ENCODE measurements at regions not wholly inside any gene's neighbourhood (a gene's known extent, or its start where the extent isn't known, plus 50 kb on each side); places are given as distances from the start of the nearest gene placed in this dataset.

DNA sequence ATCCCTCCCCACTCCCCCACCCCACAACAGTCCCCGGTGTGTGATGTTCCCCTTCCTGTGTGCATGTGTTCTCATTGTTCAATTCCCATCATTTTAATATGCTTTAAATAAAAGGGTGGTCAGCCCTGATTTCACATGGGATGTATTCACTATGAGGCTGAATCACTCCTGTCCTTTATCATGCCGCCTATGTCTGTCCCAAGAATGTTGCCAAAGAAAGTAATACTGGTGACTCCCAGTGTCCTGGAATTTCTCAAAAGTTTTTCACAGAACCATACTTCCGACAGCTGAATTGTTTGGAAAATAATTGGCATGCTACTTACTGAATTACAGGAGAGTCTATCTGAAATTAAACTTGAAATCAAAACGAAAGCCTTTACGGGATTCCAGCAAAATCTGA lies 217.7 kb downstream of the HAO1 start:
- no peak for TF ChIP-seq ZFX (IDR thresholded peaks at IDR 0.05)
- TF ChIP-seq, protein P1, sequence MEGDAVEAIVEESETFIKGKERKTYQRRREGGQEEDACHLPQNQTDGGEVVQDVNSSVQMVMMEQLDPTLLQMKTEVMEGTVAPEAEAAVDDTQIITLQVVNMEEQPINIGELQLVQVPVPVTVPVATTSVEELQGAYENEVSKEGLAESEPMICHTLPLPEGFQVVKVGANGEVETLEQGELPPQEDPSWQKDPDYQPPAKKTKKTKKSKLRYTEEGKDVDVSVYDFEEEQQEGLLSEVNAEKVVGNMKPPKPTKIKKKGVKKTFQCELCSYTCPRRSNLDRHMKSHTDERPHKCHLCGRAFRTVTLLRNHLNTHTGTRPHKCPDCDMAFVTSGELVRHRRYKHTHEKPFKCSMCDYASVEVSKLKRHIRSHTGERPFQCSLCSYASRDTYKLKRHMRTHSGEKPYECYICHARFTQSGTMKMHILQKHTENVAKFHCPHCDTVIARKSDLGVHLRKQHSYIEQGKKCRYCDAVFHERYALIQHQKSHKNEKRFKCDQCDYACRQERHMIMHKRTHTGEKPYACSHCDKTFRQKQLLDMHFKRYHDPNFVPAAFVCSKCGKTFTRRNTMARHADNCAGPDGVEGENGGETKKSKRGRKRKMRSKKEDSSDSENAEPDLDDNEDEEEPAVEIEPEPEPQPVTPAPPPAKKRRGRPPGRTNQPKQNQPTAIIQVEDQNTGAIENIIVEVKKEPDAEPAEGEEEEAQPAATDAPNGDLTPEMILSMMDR (conservative IDR thresholded peaks at IDR 0.05): no peak
- no peak overlapping the region for H3K27ac ChIP-seq

- no peak overlapping the region for H3K27ac ChIP-seq
- no peak for TF ChIP-seq ZFX (IDR thresholded peaks at IDR 0.05)
- TF ChIP-seq, protein P1 (conservative IDR thresholded peaks at IDR 0.05): no peak
Observed at GRCh38 chr20:7723284-7723683, 217.0 kb downstream of the HAO1 start.

- TF ChIP-seq, protein P1 (conservative IDR thresholded peaks at IDR 0.05): no peak
- H3K27ac ChIP-seq: no peak overlapping the region
Observed at GRCh38 chr20:7728338-7728737, 211.9 kb downstream of the HAO1 start.

DNA sequence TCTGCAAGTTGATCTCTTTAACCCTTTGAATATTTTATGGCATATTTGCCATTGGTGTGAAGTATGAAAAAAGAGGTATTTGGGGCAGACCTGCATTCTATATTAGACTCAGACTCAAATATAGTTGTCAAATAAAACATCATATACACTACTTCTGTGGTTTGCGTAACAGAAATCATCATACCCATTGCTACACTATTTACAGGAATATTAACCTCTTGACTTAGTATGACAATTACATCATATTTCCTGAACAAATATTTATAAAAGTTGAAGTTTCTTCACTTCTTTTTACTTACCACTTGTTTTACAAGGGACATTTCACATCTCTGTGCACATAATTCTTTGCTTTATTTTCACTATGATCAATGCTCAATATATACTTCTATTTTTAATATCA lies 206.0 kb downstream of the HAO1 start:
- TF ChIP-seq, protein P1 (conservative IDR thresholded peaks at IDR 0.05): no peak
- TF ChIP-seq ZFX (IDR thresholded peaks at IDR 0.05): no peak
- no peak overlapping the region for H3K27ac ChIP-seq

DNA sequence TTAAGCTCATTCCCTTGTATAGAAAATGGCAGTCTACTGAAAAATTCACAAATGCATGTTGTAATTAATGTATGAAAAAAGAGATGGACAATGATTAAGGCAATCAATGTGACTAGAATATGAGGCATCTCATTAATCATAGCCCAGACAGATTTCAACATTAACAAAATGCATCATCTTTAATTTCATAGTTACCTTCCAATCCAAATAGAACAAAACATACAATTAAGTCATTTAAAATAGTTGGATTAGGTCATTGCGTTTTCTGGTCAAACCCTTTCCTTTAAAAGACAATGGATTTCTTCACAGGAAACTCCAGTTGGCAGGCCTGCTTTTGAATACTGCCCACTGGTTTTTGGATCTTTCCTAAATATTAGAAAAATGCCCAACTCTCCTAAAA lies 203.9 kb downstream of the HAO1 start:
- TF ChIP-seq, protein P1 (conservative IDR thresholded peaks at IDR 0.05): no peak
- no peak for TF ChIP-seq ZFX (IDR thresholded peaks at IDR 0.05)
- H3K27ac ChIP-seq: no peak overlapping the region

- TF ChIP-seq, protein P1 (conservative IDR thresholded peaks at IDR 0.05): no peak
- no peak for TF ChIP-seq ZFX (IDR thresholded peaks at IDR 0.05)
- no peak overlapping the region for H3K27ac ChIP-seq
Observed at GRCh38 chr20:7741866-7742265, 198.4 kb downstream of the HAO1 start.

GRCh38 chr20:7742479-7742878 lies 197.8 kb downstream of the HAO1 start:
- TF ChIP-seq, protein P1 (conservative IDR thresholded peaks at IDR 0.05): no peak
- no peak for TF ChIP-seq ZFX (IDR thresholded peaks at IDR 0.05)

More at GRCh38 chr20:7742479-7742878, 197.8 kb downstream of the HAO1 start:
- H3K27ac ChIP-seq: no peak overlapping the region
